ENCODE measurements at regions not wholly inside any gene's neighbourhood (a gene's known extent, or its start where the extent isn't known, plus 50 kb on each side); places are given as distances from the start of the nearest gene placed in this dataset.

GRCh38 chr16:51867386-51868065 lies 679.4 kb downstream of the TOX3 start:
- TF ChIP-seq CTCF (IDR thresholded peaks at IDR 0.05; ENCODE audit: extremely low read depth in 1 of 2, insufficient read depth in 1 of 2, low read depth in 1 of 2, low read length in 2 of 2) (no peak), POLR2A (IDR thresholded peaks at IDR 0.05; ENCODE audit: low read depth, low read length) (no peak), POLR2AphosphoS5 (IDR thresholded peaks at IDR 0.05; ENCODE audit: insufficient read depth, low read depth, low read length) (no peak), EZH2 (IDR thresholded peaks at IDR 0.05; ENCODE audit: borderline replicate concordance, low read depth, low read length, severe bottlenecking) (no peak), MYC (IDR thresholded peaks at IDR 0.05; ENCODE audit: low read depth, low read length) (no peak), JUN (IDR thresholded peaks at IDR 0.05; ENCODE audit: borderline replicate concordance, insufficient read depth, insufficient read length, low read depth) (no peak), MAX (IDR thresholded peaks at IDR 0.05; ENCODE audit: insufficient read depth, insufficient read length) (no peak), FOS (IDR thresholded peaks at IDR 0.05; ENCODE audit: borderline replicate concordance, insufficient read depth, low read length) (no peak), GATA2 (IDR thresholded peaks at IDR 0.05; ENCODE audit: insufficient read depth, insufficient read length, low read depth, low read length) (no peak)

Data from endothelial cell of umbilical vein (primary cell).